ENCODE measurements at regions not wholly inside any gene's neighbourhood (a gene's known extent, or its start where the extent isn't known, plus 50 kb on each side); places are given as distances from the start of the nearest gene placed in this dataset.

DNA sequence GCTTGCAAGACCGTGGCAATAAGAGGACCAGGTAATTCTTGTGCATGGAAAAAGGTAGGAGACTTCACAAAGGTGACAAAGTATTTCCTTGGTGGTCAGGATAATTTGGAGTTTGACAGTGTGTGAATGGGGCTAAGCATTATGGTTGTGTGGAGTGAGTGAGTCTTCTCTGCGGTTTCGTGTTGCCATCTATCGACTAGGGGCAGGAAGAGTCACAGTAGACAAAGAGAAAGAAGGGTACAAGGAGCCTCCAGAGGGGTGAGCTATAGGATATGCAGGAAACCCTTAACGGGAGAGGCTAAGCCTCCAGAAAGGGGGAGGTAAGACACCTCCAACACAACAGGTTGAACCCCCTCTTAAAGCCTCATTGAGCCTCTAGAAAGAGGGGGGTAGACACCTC, 64.0 kb upstream of the RANBP6 start:
- Histone ChIP-seq H3K27me3 (ENCODE audit: insufficient read depth, low read length, poor library complexity) (no peaks in the 10 kb centered on the region), H3K27ac (ENCODE audit: low read length) (no peak overlapping the region), H3K4me1 (ENCODE audit: insufficient read depth, low read length) (no peaks in the 10 kb centered on the region), H2AFZ (ENCODE audit: low read depth, low read length) (no peak overlapping the region), H3K79me2 (ENCODE audit: insufficient read depth, low read length) (no peaks in the 10 kb centered on the region), H3K9me3 (ENCODE audit: insufficient read depth, low read length, severe bottlenecking) (no peaks in the 10 kb centered on the region), H3K9ac (ENCODE audit: low read depth, low read length) (no peak overlapping the region), H3K4me3 (ENCODE audit: low read depth in 1 of 2, low read length in 2 of 2) (no peak overlapping the region), H3K4me2 (ENCODE audit: insufficient read depth, low read length) (no peak overlapping the region), H3K36me3 (ENCODE audit: insufficient read depth, low read length) (no peaks in the 10 kb centered on the region), H4K20me1 (ENCODE audit: insufficient read depth, low read length) (no peaks in the 10 kb centered on the region)
- no peak for ATAC-seq (ENCODE audit: insufficient read depth, low read depth)
- TF ChIP-seq EZH2 (IDR thresholded peaks at IDR 0.05; ENCODE audit: borderline replicate concordance, low read depth, low read length, severe bottlenecking), result no peak
- TF ChIP-seq, protein P1, sequence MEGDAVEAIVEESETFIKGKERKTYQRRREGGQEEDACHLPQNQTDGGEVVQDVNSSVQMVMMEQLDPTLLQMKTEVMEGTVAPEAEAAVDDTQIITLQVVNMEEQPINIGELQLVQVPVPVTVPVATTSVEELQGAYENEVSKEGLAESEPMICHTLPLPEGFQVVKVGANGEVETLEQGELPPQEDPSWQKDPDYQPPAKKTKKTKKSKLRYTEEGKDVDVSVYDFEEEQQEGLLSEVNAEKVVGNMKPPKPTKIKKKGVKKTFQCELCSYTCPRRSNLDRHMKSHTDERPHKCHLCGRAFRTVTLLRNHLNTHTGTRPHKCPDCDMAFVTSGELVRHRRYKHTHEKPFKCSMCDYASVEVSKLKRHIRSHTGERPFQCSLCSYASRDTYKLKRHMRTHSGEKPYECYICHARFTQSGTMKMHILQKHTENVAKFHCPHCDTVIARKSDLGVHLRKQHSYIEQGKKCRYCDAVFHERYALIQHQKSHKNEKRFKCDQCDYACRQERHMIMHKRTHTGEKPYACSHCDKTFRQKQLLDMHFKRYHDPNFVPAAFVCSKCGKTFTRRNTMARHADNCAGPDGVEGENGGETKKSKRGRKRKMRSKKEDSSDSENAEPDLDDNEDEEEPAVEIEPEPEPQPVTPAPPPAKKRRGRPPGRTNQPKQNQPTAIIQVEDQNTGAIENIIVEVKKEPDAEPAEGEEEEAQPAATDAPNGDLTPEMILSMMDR (IDR thresholded peaks at IDR 0.05; ENCODE audit: borderline replicate concordance, extremely low read depth, low read length, poor library complexity, severe bottlenecking), result no peak
- DNase-seq, result no peak

DNA sequence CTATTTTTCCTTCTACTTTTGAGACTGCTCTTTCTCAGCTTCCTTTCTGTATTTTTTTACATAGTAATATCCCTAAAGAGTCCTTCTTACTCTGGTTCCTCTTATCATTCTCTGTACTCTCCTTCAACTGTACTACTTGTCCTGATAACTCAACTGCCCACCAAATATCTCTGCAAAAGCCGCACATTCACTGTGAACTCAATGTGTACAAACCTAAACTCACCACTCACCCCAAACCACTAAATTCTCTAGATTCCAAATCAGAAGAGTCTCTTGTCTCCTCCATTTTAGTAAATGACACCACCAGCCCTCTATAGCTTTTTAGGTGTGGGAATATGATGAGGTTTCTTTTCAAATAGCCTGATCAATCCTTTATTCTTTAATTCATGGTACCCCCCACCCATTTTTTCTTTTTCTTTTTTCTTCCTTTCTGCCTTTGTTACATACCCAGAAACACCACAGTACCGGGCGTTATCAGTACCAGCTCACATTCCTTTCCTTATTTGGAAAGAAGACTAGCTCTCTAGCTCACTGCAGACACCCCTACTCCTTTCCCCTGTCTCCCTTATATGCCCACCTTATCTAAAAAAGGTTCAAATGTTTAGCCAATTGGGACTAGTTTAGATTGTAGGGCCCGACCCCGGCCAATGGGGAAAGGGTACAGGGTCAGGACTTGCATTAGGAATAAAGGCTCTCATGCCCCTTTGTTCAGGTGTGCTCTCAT, 63.1 kb upstream of the RANBP6 start:
- Histone ChIP-seq H3K4me3 (ENCODE audit: low read depth in 1 of 2, low read length in 2 of 2) (no peak overlapping the region), H3K79me2 (ENCODE audit: insufficient read depth, low read length) (no peaks in the 10 kb centered on the region), H3K9me3 (ENCODE audit: insufficient read depth, low read length, severe bottlenecking) (no peaks in the 10 kb centered on the region), H2AFZ (ENCODE audit: low read depth, low read length) (no peak overlapping the region), H3K4me1 (ENCODE audit: insufficient read depth, low read length) (no peaks in the 10 kb centered on the region), H3K4me2 (ENCODE audit: insufficient read depth, low read length) (no peak overlapping the region), H3K9ac (ENCODE audit: low read depth, low read length) (no peak overlapping the region), H3K27me3 (ENCODE audit: insufficient read depth, low read length, poor library complexity) (no peaks in the 10 kb centered on the region), H4K20me1 (ENCODE audit: insufficient read depth, low read length) (no peaks in the 10 kb centered on the region), H3K27ac (ENCODE audit: low read length) (no peak overlapping the region), H3K36me3 (ENCODE audit: insufficient read depth, low read length) (no peaks in the 10 kb centered on the region)
- TF ChIP-seq EZH2 (IDR thresholded peaks at IDR 0.05; ENCODE audit: borderline replicate concordance, low read depth, low read length, severe bottlenecking), result no peak
- TF ChIP-seq, protein P1 (IDR thresholded peaks at IDR 0.05; ENCODE audit: borderline replicate concordance, extremely low read depth, low read length, poor library complexity, severe bottlenecking), result no peak
- DNase-seq (no peak), ATAC-seq (ENCODE audit: insufficient read depth, low read depth) (no peak)

DNA sequence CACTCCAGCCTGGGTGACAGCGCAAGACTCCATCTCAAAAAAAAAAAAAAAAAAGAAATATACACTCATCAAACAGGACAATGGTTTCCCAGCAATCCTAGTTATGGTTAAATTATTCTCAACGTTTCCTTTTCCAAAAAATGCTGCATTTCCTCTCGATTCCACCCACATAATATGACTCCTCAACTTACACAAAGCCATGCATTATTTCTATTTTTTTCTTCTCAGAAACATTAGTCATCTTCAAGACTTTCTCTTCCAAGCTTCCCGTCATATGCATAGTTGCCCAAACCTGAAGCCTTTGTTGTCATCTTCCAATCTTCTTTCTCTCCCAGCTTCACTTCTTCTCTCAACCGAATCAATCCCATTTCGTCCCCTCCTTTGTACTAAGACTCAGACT, 61.4 kb upstream of the RANBP6 start:
- H3K4me2 ChIP-seq (ENCODE audit: insufficient read depth, low read length), result no peak overlapping the region
- no peaks in the 10 kb centered on the region for H3K36me3 ChIP-seq (ENCODE audit: insufficient read depth, low read length)
- DNase-seq (no peak), ATAC-seq (ENCODE audit: insufficient read depth, low read depth) (no peak)
- H3K27me3 ChIP-seq (ENCODE audit: insufficient read depth, low read length, poor library complexity), result no peaks in the 10 kb centered on the region
- no peak overlapping the region for H3K27ac ChIP-seq (ENCODE audit: low read length)
- no peak overlapping the region for H2AFZ ChIP-seq (ENCODE audit: low read depth, low read length)
- no peak overlapping the region for H3K9ac ChIP-seq (ENCODE audit: low read depth, low read length)
- no peak overlapping the region for H3K4me3 ChIP-seq (ENCODE audit: low read depth in 1 of 2, low read length in 2 of 2)
- no peaks in the 10 kb centered on the region for H4K20me1 ChIP-seq (ENCODE audit: insufficient read depth, low read length)
- TF ChIP-seq, protein P1 (IDR thresholded peaks at IDR 0.05; ENCODE audit: borderline replicate concordance, extremely low read depth, low read length, poor library complexity, severe bottlenecking), result no peak
- TF ChIP-seq EZH2 (IDR thresholded peaks at IDR 0.05; ENCODE audit: borderline replicate concordance, low read depth, low read length, severe bottlenecking), result no peak
- no peaks in the 10 kb centered on the region for H3K9me3 ChIP-seq (ENCODE audit: insufficient read depth, low read length, severe bottlenecking)
- no peaks in the 10 kb centered on the region for H3K79me2 ChIP-seq (ENCODE audit: insufficient read depth, low read length)
- H3K4me1 ChIP-seq (ENCODE audit: insufficient read depth, low read length), result no peaks in the 10 kb centered on the region
